AG04450 (cell line): ENCODE measurements at regions not wholly inside any gene's neighbourhood (a gene's known extent, or its start where the extent isn't known, plus 50 kb on each side); places are given as distances from the start of the nearest gene placed in this dataset.
"Not testable (repeated sequence)": the region's sequence is repeated elsewhere in the genome, so short reads cannot be mapped to it uniquely, and the experiment has no call there.

ENCODE experiments used
- CTCF ChIA-PET: fragments of 300-600, 350-600 bp; formaldehyde crosslinking; extraction: SDS; loops from one replicate; lab custom pipeline; 2022; ENCODE audit warnings: antibody characterized with exemption, inconsistent platforms; lab: Charles Lee
- POLR2A ChIA-PET: fragments of 350-600 bp; formaldehyde crosslinking; extraction: SDS; loops from one replicate; lab custom pipeline; 2021; ENCODE audit warnings: antibody characterized with exemption, inconsistent platforms; lab: Yijun Ruan, JAX
- DNase-seq: peaks from one replicate; pipeline ENCODE4 v3.0.0-alpha.2; 2011; ENCODE audit warnings: low read depth, low spot score
- H3K27ac ChIP-seq: one replicate; pipeline ENCODE4 v1.5.1; 2012; ENCODE audit warnings: low read depth, low read length, control low read depth
- H3K27me3 ChIP-seq: one replicate; pipeline ENCODE4 v1.6.0; 2012; ENCODE audit warnings: low read length; ENCODE audit not compliant: control insufficient read depth, insufficient read depth
- H3K4me3 ChIP-seq: 2 replicates; pipeline ENCODE4 v1.5.1; 2011; ENCODE audit warnings: mild to moderate bottlenecking, low read depth, low read length, control low read depth
- H3K9me3 ChIP-seq: 2 replicates; pipeline ENCODE4 v1.5.1; 2012; ENCODE audit warnings: low read length; ENCODE audit not compliant: control insufficient read depth, insufficient read depth
- CTCF ChIP-seq: IDR thresholded peaks from 2 replicates; pipeline ENCODE4 v1.5.1; 2011; ENCODE audit warnings: low read depth, low read length, control low read depth, inconsistent platforms

GRCh38 chr2:144771348-144771747, 251.4 kb upstream of the ZEB2 start:
- H3K27me3 ChIP-seq: no peaks in the 10 kb centered on the region
- no peak overlapping the region for H3K27ac ChIP-seq
- ChIA-PET POLR2A (no interaction called here), CTCF (no interaction called here)
- DNase-seq: no peak
- no peaks in the 10 kb centered on the region for H3K9me3 ChIP-seq
- no peak for TF ChIP-seq CTCF
- H3K4me3 ChIP-seq: no peak overlapping the region

GRCh38 chr2:144770616-144771230, 250.8 kb upstream of the ZEB2 start:
- no peaks in the 10 kb centered on the region for H3K9me3 ChIP-seq
- H3K27ac ChIP-seq: no peak overlapping the region
- CTCF ChIA-PET: no interaction called here
- no peak for TF ChIP-seq CTCF
- H3K27me3 ChIP-seq: no peaks in the 10 kb centered on the region
- no peak overlapping the region for H3K4me3 ChIP-seq
- POLR2A ChIA-PET: no interaction called here
- no peak for DNase-seq

GRCh38 chr2:144760939-144761338, 241.0 kb upstream of the ZEB2 start:
- POLR2A ChIA-PET, DNase-seq, H3K9me3 ChIP-seq, H3K27me3 ChIP-seq, H3K4me3 ChIP-seq, H3K27ac ChIP-seq, CTCF ChIA-PET: not testable (repeated sequence)

- DNase-seq: no peak
- TF ChIP-seq CTCF: no peak
- no peak overlapping the region for H3K4me3 ChIP-seq
- CTCF ChIA-PET: no interaction called here
- H3K27me3 ChIP-seq: no peaks in the 10 kb centered on the region
- H3K27ac ChIP-seq: no peak overlapping the region
- POLR2A ChIA-PET: no interaction called here
- H3K9me3 ChIP-seq: no peaks in the 10 kb centered on the region
These were observed 239.8 kb upstream of the ZEB2 start for GRCh38 chr2:144759746-144760145.

GRCh38 chr2:144758196-144758595, 238.3 kb upstream of the ZEB2 start:
- CTCF ChIA-PET, H3K27me3 ChIP-seq, DNase-seq, H3K4me3 ChIP-seq, H3K9me3 ChIP-seq, POLR2A ChIA-PET, H3K27ac ChIP-seq: not testable (repeated sequence)

- no peak overlapping the region for H3K27ac ChIP-seq
- POLR2A ChIA-PET: no interaction called here
- no peak overlapping the region for H3K4me3 ChIP-seq
- no peaks in the 10 kb centered on the region; the same call in 1 of the 2 replicates for H3K9me3 ChIP-seq
- H3K27me3 ChIP-seq: no peaks in the 10 kb centered on the region
- CTCF ChIA-PET: no interaction called here
- no peak for TF ChIP-seq CTCF
- DNase-seq: no peak
These were observed 233.5 kb upstream of the ZEB2 start for GRCh38 chr2:144753416-144753815.
